HG02840 (cell line): ENCODE measurements at regions not wholly inside any gene's neighbourhood (a gene's known extent, or its start where the extent isn't known, plus 50 kb on each side); places are given as distances from the start of the nearest gene placed in this dataset.

ENCODE experiments used
- ATAC-seq: cut with Tn5 transposase; IDR thresholded peaks from one replicate; pipeline ENCODE4 v1.9.1; 2021; ENCODE audit warnings: mild to moderate bottlenecking, moderate library complexity, moderate number of reproducible peaks; ENCODE audit not compliant: unreplicated experiment, low FRiP score

- ATAC-seq = no peak
These were observed 1095.7 kb downstream of the FLRT2 start for GRCh38 chr14:86625637-86626036.

DNA sequence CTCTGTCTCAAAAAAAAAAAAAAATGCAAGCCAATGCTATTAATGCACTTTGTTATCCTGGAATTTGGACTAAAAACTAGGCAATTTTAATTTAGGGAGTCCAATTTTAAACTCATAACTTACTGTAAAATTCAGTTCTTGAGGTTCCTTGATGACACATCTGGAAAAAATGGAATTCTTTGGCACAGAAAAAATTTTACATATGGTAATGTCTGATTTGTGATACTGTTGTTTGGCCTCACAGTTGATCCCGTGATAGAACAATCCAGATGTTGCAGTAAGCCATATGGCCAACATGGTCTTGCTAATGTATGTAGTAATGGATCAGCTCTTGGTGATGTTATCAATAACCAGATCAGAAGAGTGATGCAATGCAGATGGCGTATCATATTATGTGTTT is 1089.8 kb downstream of the FLRT2 start:
- ATAC-seq = no peak

DNA sequence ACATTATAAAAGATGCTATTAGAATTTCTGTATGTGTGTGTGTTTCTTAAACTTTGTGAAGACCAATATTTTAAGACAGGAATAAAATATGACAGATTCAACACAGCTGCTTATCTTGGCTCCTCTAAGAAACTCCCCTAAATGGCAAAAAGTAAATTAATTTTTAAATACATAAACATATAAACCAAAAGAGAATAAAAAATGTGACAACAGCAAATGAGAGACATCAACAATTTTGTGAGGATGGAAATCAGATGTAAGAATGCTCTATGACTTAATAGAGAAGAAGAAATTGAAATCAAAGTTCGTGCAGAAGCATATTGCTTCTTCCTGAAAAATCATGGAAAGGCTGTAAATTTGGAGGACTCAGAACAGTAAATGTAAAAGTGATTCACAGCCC is 1083.8 kb downstream of the FLRT2 start:
- no peak for ATAC-seq

DNA sequence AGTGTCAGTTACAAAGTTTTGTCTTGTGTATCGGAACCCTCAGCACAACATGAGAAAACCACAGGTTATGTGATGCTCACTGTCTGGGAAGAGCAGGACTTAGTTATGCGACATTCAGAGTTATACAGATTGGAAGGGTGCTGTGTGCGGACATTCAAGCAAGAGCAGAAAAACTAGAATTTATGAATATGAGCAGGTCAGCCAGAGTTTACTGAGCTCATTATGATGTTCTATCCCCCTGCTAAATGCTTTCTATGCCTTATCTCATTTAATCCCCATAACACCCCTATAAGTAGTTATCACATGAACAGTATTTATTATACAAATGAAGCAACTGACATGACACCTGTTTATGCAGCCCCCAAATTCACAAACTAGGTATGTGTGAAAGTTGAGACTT is 1083.2 kb downstream of the FLRT2 start:
- ATAC-seq = no peak

GRCh38 chr14:86604561-86604960 is 1074.6 kb downstream of the FLRT2 start:
- no peak for ATAC-seq

GRCh38 chr14:86602263-86602662 is 1072.3 kb downstream of the FLRT2 start:
- ATAC-seq = no peak

DNA sequence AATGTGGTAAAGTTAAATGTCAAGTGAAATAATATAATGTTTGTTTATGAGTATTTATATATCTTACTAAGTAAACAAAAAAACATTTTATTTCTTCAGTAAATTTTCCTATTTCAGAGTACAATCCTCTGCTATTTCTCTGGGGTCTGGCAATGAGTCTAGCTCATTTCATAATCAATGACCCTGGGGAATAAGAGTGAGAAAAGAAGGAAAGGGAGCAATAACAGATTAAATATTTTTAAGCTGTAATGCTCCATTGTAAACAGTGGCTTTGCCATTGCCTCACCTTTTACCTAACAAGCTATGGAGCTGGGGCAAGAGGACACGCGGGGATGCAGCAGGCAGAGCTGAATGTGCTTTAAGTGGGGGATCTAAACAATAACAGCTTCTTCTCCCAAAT is 1071.9 kb downstream of the FLRT2 start:
- no peak for ATAC-seq

GRCh38 chr14:86597279-86597678 is 1067.3 kb downstream of the FLRT2 start:
- ATAC-seq = no peak

DNA sequence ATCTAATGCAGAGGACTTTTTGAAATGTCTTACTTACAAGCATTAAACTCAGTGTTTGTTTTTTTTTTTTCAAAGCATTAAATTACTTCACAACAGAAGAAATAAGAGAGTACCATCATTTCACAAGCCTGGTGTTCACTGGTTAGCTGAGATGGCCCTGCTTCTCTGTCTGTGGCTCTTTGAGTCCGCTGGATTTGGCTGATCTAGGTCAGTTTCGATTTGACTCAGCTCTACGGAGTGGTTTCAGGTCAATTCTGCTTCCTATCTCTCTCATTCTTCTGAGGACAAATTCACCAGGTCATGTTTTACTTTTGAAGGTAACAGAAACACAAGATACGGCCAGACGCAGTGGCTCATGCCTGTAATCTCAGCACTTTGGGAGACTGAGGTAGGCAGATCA is 1066.1 kb downstream of the FLRT2 start:
- ATAC-seq = no peak

GRCh38 chr14:86575141-86575540 is 1045.2 kb downstream of the FLRT2 start:
- ATAC-seq = no peak

DNA sequence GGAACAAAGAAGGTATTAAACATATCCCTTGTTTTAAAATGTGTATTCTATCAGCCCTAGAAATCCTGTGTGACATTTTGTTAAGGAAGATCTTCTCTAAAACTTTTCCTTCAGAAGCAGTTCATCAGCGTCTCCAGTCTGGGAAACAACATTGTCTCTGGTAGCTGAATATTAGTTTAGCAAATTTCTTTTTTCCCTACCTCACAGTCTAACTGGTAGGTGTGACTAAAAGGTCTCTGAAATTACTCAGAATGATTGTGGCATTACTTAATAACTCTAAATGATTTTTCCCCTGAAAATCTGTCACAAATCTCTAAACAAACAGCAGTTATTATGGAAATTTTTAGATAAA is 1044.8 kb downstream of the FLRT2 start:
- ATAC-seq = no peak

- ATAC-seq = no peak
These were observed 1044.3 kb downstream of the FLRT2 start for GRCh38 chr14:86574051-86574777.

DNA sequence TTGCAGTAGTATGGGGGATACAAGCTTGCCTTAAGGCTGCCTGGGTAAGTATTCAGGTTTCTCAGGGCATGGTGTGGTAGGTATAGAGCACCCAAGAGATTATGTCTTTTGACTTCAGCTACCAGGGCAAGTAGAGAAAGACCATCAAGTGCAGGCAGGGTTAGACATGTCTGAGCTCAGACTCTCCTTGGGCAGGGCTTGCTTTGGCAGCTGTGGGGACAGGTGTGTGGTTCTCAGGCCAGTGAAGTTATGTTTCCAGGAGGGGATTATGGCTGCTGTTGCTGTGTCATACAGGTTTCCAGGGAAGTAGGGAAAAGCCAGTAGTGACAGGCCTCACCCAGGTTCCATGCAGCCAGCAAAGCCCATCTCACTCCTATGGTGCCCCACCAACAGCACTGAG is 1040.4 kb downstream of the FLRT2 start:
- no peak for ATAC-seq

- ATAC-seq = no peak
These were observed 1013.6 kb downstream of the FLRT2 start for GRCh38 chr14:86543521-86543920.

DNA sequence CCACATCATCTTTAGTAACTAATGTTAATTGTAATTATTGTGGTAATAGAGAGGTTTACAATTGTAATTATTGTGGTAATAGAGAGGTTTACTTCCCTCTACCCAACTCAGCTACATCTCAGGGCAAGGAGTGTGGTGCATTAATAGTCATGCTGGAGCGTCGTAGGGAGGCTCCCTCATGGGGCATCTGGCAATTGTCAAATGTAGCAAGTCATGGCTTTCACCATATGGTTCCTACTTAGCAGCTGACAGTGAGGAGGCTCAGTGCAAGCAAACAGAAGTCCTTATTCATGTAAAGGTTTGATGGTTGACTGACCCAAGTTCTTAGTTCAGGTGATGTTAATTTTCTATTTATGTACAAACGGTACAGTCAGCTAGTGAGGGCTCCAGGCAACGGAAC is 1012.0 kb downstream of the FLRT2 start:
- no peak for ATAC-seq

- no peak for ATAC-seq
These were observed 1010.8 kb downstream of the FLRT2 start for GRCh38 chr14:86540636-86541247.

DNA sequence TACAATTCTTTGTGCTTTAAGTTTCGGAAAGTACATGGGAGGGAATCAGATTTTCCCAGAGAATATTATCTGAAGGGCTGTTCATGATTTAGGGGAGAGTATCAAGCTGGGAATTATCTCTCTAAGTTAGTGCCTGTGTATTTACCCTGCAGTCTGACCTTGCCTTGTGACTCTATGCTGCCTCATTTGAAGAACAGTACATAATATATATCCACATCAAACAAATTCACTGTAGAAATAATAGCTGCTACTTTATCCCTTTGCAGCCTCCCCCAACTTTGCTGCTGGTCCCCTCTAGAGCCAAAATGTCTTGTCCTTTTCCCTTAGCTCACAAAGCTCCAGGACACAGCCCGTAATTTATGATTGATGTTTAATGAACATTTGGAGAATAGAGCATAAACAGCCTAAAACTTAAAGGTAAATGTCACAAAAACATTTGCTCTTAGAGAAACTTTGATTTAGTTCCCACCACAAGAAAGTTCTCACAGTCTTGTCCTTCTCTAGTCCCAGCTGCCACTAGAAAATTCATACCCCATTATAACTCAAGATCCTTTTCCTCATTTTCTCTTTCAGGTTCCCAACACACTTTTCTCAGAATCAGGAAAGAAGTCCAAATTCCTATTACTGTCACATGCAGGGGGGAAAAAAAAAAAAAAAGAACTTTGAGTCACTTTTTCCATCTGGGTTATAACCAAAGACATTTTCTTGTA is 1009.6 kb downstream of the FLRT2 start:
- no peak for ATAC-seq

- no peak for ATAC-seq
These were observed 1003.9 kb downstream of the FLRT2 start for GRCh38 chr14:86533834-86534233.

- no peak for ATAC-seq
These were observed 1002.3 kb downstream of the FLRT2 start for GRCh38 chr14:86532219-86532618.

DNA sequence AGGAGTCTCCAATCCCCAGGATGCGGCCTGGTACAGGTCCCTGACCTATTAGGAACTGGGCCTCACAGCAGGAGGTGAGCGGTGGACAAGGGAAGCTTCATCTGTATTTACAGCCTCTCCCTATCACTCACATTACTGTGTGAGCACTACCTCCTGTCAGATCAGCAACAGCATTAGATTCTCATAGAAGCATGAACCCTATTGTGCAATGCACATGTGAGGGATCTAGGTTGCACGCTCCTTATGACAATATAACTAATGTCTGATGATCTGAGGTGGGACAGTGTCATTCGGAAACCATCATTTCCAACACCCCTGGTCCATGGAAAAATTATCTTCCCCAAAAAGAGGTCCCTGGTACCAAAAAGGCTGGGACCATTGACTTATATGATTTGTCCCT is 1000.5 kb downstream of the FLRT2 start:
- ATAC-seq = no peak

- no peak for ATAC-seq
These were observed 997.4 kb downstream of the FLRT2 start for GRCh38 chr14:86527312-86527711.

DNA sequence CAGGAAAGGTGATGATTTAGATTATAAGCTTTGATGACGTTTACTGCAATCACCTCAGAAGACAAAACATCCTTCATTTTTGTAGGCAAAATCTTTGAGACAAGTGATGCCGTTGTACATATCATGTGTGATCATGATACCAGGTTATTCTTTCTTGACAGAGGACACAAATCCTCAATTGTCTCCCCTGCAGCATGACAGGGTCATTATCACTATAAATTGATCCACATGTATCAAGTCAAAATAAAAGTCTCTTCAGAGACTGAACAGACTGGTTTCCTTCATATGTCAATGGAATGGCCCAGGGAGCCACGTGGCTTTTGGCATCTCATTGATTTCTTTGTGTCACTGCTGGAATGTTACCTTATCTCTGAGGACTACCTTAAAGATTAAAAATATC is 995.7 kb downstream of the FLRT2 start:
- no peak for ATAC-seq
